Bronchial epithelial cell (primary cell): ENCODE measurements at regions not wholly inside any gene's neighbourhood (a gene's known extent, or its start where the extent isn't known, plus 50 kb on each side); places are given as distances from the start of the nearest gene placed in this dataset.

Experiments used
- DNase-seq: peaks from one replicate; pipeline ENCODE4 v3.0.0-alpha.2; 2010; ENCODE audit warnings: low read depth
- FAIRE-seq: peaks from 2 replicates; lab custom pipeline; 2011; peaks lifted over from hg19 to GRCh38; lab: Jason Lieb, UNC
- H3K27me3 ChIP-seq: 2 replicates; pipeline ENCODE4 v1.5.1; 2011; ENCODE audit warnings: low read length; ENCODE audit not compliant: control insufficient read depth, insufficient read depth
- H3K36me3 ChIP-seq: 2 replicates; pipeline ENCODE4 v1.5.1; 2011; ENCODE audit warnings: low read length; ENCODE audit not compliant: control insufficient read depth, insufficient read depth
- H3K4me3 ChIP-seq: 2 replicates; pipeline ENCODE4 v1.5.1; 2011; ENCODE audit warnings: mild to moderate bottlenecking, low read depth, low read length, control low read depth
- TF ChIP-seq, protein P1 (sequence below): IDR thresholded peaks from 2 replicates; pipeline ENCODE4 v1.5.1; 2011; ENCODE audit warnings: mild to moderate bottlenecking, moderate library complexity, low read length, control low read depth, inconsistent platforms; ENCODE audit not compliant: insufficient read depth, severe bottlenecking

DNA sequence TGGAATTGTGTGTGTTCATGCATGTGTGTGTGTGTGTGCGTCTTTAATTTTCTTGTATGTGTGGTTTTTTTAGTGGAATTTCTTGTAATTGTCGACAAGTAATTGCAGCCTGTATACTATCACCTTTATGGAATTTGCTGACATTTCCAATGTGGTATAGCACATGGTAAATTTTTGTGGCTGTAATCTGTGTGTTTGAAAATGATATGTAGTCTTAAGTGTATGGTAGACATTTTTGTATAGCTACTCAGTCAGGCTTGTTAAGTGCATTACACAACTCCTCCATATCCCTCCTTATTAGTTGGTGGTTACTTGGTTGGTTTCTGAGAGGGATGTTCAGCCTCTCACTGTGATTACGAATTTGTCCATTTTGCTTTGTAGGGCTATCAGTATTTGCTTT is 384.5 kb upstream of the HSF2 start:
- Histone ChIP-seq H3K4me3 (no peak overlapping the region), H3K36me3 (no peaks in the 10 kb centered on the region), H3K27me3 (no peaks in the 10 kb centered on the region)
- DNase-seq (peak; percentile 73), FAIRE-seq (peak; percentile 50)
- TF ChIP-seq, protein P1, sequence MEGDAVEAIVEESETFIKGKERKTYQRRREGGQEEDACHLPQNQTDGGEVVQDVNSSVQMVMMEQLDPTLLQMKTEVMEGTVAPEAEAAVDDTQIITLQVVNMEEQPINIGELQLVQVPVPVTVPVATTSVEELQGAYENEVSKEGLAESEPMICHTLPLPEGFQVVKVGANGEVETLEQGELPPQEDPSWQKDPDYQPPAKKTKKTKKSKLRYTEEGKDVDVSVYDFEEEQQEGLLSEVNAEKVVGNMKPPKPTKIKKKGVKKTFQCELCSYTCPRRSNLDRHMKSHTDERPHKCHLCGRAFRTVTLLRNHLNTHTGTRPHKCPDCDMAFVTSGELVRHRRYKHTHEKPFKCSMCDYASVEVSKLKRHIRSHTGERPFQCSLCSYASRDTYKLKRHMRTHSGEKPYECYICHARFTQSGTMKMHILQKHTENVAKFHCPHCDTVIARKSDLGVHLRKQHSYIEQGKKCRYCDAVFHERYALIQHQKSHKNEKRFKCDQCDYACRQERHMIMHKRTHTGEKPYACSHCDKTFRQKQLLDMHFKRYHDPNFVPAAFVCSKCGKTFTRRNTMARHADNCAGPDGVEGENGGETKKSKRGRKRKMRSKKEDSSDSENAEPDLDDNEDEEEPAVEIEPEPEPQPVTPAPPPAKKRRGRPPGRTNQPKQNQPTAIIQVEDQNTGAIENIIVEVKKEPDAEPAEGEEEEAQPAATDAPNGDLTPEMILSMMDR, result no peak

DNA sequence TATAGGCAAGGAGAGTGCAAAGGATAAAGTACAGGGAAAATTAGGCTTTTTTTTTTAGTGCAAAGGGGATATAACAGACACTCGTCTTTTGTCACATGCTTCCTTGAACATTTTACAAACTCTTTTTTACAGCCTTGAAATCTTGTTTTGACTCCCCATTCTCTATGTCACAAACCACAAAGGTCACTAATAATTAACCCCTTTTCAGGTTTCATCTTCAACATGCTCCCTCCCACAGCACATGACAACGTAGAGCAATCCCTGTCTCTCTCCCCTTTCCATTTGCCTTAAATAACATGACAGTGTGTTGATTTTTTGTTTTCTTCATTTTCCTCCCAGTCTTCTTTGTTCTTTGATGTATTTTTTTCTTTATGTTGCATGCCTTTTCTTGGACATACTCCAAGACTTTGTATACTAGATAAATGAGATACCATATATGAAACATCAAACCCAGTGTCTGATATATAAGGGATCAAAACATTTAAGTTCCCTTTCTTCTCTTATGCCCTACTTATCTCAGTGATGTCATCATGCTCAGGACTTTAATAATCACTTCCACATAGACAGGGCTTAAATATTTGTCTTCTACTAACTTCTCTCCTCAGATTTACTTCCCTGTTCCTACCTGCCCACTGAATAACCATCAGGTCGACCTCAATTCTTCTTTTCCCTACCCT is 378.7 kb upstream of the HSF2 start:
- no peak overlapping the region for H3K4me3 ChIP-seq
- FAIRE-seq, result no peak

DNA sequence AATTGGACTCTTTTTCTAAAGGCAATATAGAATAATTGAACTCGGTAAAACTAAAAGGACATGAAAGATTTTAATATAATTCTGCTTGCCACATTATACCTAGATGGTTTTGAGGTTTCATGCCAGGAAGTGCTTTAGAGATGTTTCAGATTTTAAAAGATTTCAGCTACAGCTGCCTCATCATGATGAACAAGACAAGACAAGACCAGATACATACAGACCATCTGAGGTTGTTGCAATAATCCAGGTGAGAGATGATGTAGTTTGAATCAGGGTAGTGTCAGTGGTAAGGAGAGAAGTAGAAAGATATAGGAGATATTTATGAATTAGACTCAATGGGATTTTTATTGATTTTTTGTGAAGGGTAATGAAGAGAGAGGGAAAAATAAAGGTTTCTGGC is 374.3 kb upstream of the HSF2 start:
- FAIRE-seq, result no peak
- peak; percentile 55 for DNase-seq
- TF ChIP-seq, protein P1, result no peak

More for the DNA sequence above, 378.7 kb upstream of the HSF2 start:
- no peak for DNase-seq
- Histone ChIP-seq H3K36me3 (no peaks in the 10 kb centered on the region), H3K27me3 (no peaks in the 10 kb centered on the region)
- TF ChIP-seq, protein P1, result no peak

DNA sequence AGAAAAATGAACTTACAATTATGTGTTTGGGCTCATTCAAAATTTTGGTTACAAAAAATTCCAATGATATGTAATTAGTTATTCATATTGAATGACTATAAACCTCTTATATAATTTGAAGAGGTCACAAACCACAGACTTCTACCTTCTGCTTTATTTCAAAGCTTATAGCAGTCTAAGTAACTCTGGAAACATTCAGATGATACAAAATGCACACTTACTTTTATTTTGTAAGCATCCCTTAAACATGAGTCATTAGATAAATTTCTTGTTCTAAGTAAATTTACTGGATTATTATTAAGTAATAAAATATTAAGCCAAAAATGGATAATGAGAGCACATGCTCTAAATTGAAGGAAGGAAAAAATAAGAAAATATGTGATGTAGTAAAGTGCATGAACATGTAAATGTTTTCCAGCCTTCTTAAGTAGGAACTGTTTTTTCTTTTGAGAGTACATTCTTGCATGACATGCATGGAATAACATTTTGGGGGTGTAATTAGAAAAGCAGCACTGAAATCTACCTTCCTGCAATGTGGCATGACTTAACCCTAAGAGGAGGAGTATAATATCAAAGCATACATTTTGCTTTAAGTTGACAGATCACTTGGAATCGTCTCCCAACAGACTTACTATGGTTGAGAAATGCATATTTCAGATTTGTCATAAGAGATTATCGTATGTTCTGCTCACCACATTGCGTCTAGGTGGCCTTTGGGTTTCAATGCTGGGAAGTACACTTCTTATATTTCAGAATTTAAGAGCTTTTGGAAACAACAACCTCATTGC is 372.7 kb upstream of the HSF2 start:
- DNase-seq (no peak), FAIRE-seq (no peak)
- TF ChIP-seq, protein P1, result no peak
- no peaks in the 10 kb centered on the region for H3K27me3 ChIP-seq
- H3K4me3 ChIP-seq, result no peak overlapping the region
- no peaks in the 10 kb centered on the region for H3K36me3 ChIP-seq

More for the DNA sequence above, 374.3 kb upstream of the HSF2 start:
- H3K4me3 ChIP-seq, result no peak overlapping the region
- no peaks in the 10 kb centered on the region for H3K27me3 ChIP-seq
- no peaks in the 10 kb centered on the region for H3K36me3 ChIP-seq

DNA sequence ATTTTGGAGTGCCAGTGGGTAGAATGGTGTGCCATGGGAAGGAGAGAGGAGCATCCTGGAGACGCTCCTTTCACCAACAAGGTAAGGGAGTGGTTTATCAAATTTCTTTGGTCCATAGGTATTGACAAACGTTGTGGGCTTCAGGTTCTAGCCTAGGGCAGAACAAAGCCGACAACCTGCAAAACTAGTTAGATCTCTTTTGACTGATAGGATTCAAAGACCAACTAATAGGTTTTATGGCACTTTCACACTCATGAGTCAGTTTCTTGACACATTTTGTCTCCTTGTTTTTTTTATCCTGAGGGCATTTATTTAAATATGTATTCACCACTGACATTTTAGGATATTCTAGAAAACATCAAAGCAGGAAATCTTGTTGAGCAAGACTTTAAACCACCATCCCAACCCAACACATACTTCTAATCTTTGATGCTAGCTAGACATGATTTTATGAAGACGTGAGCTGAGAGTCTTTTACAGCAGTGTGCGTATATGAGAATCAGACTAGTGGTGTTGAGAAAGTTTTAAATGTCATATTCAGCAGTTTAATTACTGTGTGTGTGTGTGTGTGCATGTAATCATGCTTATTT is 370.4 kb upstream of the HSF2 start:
- Histone ChIP-seq H3K36me3 (no peaks in the 10 kb centered on the region), H3K27me3 (no peaks in the 10 kb centered on the region), H3K4me3 (no peak overlapping the region)
- DNase-seq (peak; percentile 91), FAIRE-seq (no peak)
- TF ChIP-seq, protein P1, result no peak
